ENCODE measurements at regions not wholly inside any gene's neighbourhood (a gene's known extent, or its start where the extent isn't known, plus 50 kb on each side); places are given as distances from the start of the nearest gene placed in this dataset.

GRCh38 chr4:22030307-22030706 is 81.7 kb upstream of the KCNIP4 start:
- no peak for TF ChIP-seq CTCF (IDR thresholded peaks at IDR 0.05)
- TF ChIP-seq POLR2A (IDR thresholded peaks at IDR 0.05): no peak
